ENCODE measurements at regions not wholly inside any gene's neighbourhood (a gene's known extent, or its start where the extent isn't known, plus 50 kb on each side); places are given as distances from the start of the nearest gene placed in this dataset.

- H3K9me3 Mint-ChIP-seq, result peaks cover 19% of the 10 kb centered on the region
- CTCF ChIA-PET, result no interaction called here
- POLR2A ChIA-PET, result no interaction called here
- no peak for ATAC-seq
- H3K27me3 Mint-ChIP-seq (ENCODE audit: low read depth), result no peaks in the 10 kb centered on the region
- no peaks in the 10 kb centered on the region for H3K36me3 Mint-ChIP-seq
- DNase-seq (ENCODE audit: low spot score), result no peak
- no peaks in the 10 kb centered on the region for H3K4me1 Mint-ChIP-seq
- H3K4me3 Mint-ChIP-seq, result no peak overlapping the region
- H3K27ac Mint-ChIP-seq, result no peak overlapping the region
- TF ChIP-seq PRDM15 (CRISPR knock-in tag; IDR thresholded peaks at IDR 0.05) (no peak), CREM (CRISPR knock-in tag; IDR thresholded peaks at IDR 0.05) (no peak), FOXP4 (CRISPR knock-in tag; IDR thresholded peaks at IDR 0.05) (no peak), AFF4 (CRISPR knock-in tag; IDR thresholded peaks at IDR 0.05; ENCODE audit: borderline replicate concordance) (no peak), NFE2L1 (CRISPR knock-in tag; IDR thresholded peaks at IDR 0.05) (no peak), MAX (CRISPR knock-in tag; IDR thresholded peaks at IDR 0.05) (no peak), CTCF (IDR thresholded peaks at IDR 0.05) (no peak), ZNF232 (CRISPR knock-in tag; IDR thresholded peaks at IDR 0.05) (no peak), JAZF1 (CRISPR knock-in tag; IDR thresholded peaks at IDR 0.05) (no peak), GRHL2 (CRISPR knock-in tag; IDR thresholded peaks at IDR 0.05; ENCODE audit: insufficient replicate concordance, severe bottlenecking) (no peak), ZNF281 (CRISPR knock-in tag; IDR thresholded peaks at IDR 0.05) (no peak), IRF2 (CRISPR knock-in tag; IDR thresholded peaks at IDR 0.05; ENCODE audit: borderline replicate concordance, low read depth) (no peak), ZNF671 (CRISPR knock-in tag; IDR thresholded peaks at IDR 0.05) (no peak), MLX (CRISPR knock-in tag; IDR thresholded peaks at IDR 0.05) (no peak), TEAD1 (CRISPR knock-in tag; IDR thresholded peaks at IDR 0.05) (no peak), NFYB (CRISPR knock-in tag; conservative IDR thresholded peaks at IDR 0.05; ENCODE audit: low read depth) (no peak), ZBTB21 (CRISPR knock-in tag; IDR thresholded peaks at IDR 0.05; ENCODE audit: borderline replicate concordance) (no peak), ARID4B (CRISPR knock-in tag; IDR thresholded peaks at IDR 0.05; ENCODE audit: borderline replicate concordance) (no peak), SMAD4 (CRISPR knock-in tag; IDR thresholded peaks at IDR 0.05) (no peak)
These were observed 293.5 kb upstream of the SLC39A10 start for GRCh38 chr2:195363496-195363895.

Measured in WTC11 (cell line).